ENCODE measurements at regions not wholly inside any gene's neighbourhood (a gene's known extent, or its start where the extent isn't known, plus 50 kb on each side); places are given as distances from the start of the nearest gene placed in this dataset.

DNA sequence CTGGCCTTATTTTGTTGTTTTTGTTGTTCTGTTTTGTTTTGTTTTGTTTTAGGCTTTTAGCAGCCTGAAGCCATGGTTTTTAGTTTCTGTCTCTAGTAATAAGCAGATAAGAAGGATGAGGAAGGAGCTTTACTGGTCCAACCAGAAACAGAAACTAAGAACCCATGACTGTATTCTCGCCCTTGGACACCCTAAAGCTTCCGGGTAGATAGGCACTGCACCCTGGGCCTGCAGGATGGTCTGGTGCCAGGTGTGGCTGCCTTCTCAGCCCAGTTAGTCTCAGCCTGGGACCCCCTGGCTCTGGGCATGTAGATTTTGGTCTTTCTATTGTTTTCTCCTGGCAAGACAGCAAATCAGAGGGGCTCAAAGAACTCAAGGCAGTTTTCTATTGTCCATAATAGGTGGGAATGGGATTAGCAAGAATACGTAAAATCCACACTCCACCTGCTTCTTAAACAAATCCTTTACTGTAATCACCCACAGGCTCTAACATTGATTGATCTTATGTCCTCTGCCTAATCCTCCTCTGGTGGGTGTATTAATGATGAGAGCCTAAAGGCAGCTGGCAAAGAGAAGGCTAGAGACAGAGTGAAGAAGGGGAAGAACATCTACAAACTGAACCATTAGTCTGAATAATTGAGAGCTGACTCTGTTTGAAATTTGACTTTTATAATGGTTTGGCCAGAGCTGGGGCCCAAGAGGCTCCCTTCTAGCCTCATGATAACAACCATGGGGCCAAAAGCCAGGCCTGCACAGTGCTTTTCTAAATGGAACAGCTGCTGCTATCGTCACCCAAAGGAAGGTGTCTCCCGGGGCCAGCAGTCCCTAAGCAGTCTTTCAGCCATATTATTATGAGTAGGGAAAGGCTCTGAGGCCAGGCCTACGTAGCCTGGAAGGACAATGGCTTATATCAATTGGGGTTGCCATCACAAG, 106.8 kb upstream of the ATP1A1 start:
- H3K4me3 ChIP-seq (ENCODE audit: insufficient read depth in 1 of 2, low read depth in 1 of 2, low read length in 2 of 2), result no peak overlapping the region
- 79% methylated on average over 5 of the region's 6 CpGs for WGBS

GRCh38 chr1:116266864-116267212, 106.2 kb upstream of the ATP1A1 start:
- H3K4ac ChIP-seq (ENCODE audit: low read depth in 1 of 2, low read length in 2 of 2), result no peak overlapping the region
- H3K27me3 ChIP-seq (ENCODE audit: control insufficient read depth in 1 of 2, insufficient read depth in 1 of 2, low read length in 2 of 2), result peaks cover 21 to 22% of the 10 kb centered on the region in 2 experiments
- no peak for DNase-seq

More for the DNA sequence above, 106.8 kb upstream of the ATP1A1 start:
- H2AK5ac ChIP-seq (ENCODE audit: low read length, severe bottlenecking), result no peak overlapping the region
- H3K18ac ChIP-seq (ENCODE audit: low read depth in 1 of 2, low read length in 2 of 2), result no peak overlapping the region
- H3K9ac ChIP-seq (ENCODE audit: low read length), result no peak overlapping the region
- H4K91ac ChIP-seq (ENCODE audit: low read length), result no peak overlapping the region
- H3K36me3 ChIP-seq (ENCODE audit: control insufficient read depth in 1 of 2, insufficient read depth in 2 of 2, low read depth in 1 of 2, low read length in 2 of 2), result no peaks in the 10 kb centered on the region
- no peak overlapping the region for H2BK120ac ChIP-seq (ENCODE audit: low read depth, low read length)
- no peak overlapping the region for H3K27ac ChIP-seq (ENCODE audit: low read length, poor library complexity, severe bottlenecking)
- no peak overlapping the region for H4K8ac ChIP-seq (ENCODE audit: low read length)
- H3K27me3 ChIP-seq (ENCODE audit: control insufficient read depth in 1 of 2, insufficient read depth in 1 of 2, low read length in 2 of 2), result peaks cover 22 to 25% of the 10 kb centered on the region in 2 experiments
- H3K4me1 ChIP-seq (ENCODE audit: control insufficient read depth, insufficient read depth, low read depth, low read length), result peaks cover 4% of the 10 kb centered on the region
- no peak overlapping the region for H3K4me2 ChIP-seq (ENCODE audit: low read length, poor library complexity, severe bottlenecking)
- no peak overlapping the region for H2AFZ ChIP-seq (ENCODE audit: low read depth, low read length)
- H3K9me3 ChIP-seq (ENCODE audit: control insufficient read depth, low read length), result no peaks in the 10 kb centered on the region
- no peak for DNase-seq
- H3K79me1 ChIP-seq (replicated peaks; ENCODE audit: low read length, poor library complexity, severe bottlenecking), result no peaks in the 10 kb centered on the region
- no peak overlapping the region for H3K14ac ChIP-seq (ENCODE audit: low read length in 2 of 2)
- H2BK12ac ChIP-seq (ENCODE audit: low read length in 2 of 2), result no peak overlapping the region
- no peak overlapping the region for H3K23ac ChIP-seq (ENCODE audit: low read length in 2 of 2)
- no peak overlapping the region for H3K4ac ChIP-seq (ENCODE audit: low read depth in 1 of 2, low read length in 2 of 2)
- no peak overlapping the region for H2BK15ac ChIP-seq (ENCODE audit: low read depth, poor library complexity, severe bottlenecking)
- H2BK5ac ChIP-seq (ENCODE audit: low read depth, low read length, poor library complexity, severe bottlenecking), result no peak overlapping the region

GRCh38 chr1:116268211-116268610, 104.8 kb upstream of the ATP1A1 start:
- Histone ChIP-seq H3K9me3 (ENCODE audit: control insufficient read depth, low read length) (no peaks in the 10 kb centered on the region), H2BK15ac (ENCODE audit: low read depth, poor library complexity, severe bottlenecking) (no peak overlapping the region), H3K27ac (ENCODE audit: low read length, poor library complexity, severe bottlenecking) (no peak overlapping the region), H3K4me2 (ENCODE audit: low read length, poor library complexity, severe bottlenecking) (no peak overlapping the region), H3K4me3 (ENCODE audit: insufficient read depth in 1 of 2, low read depth in 1 of 2, low read length in 2 of 2) (no peak overlapping the region), H2BK12ac (ENCODE audit: low read length in 2 of 2) (no peak overlapping the region), H3K14ac (ENCODE audit: low read length in 2 of 2) (no peak overlapping the region), H2AFZ (ENCODE audit: low read depth, low read length) (no peak overlapping the region), H3K23ac (ENCODE audit: low read length in 2 of 2) (no peak overlapping the region), H2BK5ac (ENCODE audit: low read depth, low read length, poor library complexity, severe bottlenecking) (no peak overlapping the region), H4K91ac (ENCODE audit: low read length) (no peak overlapping the region), H3K18ac (ENCODE audit: low read depth in 1 of 2, low read length in 2 of 2) (no peak overlapping the region), H2AK5ac (ENCODE audit: low read length, severe bottlenecking) (no peak overlapping the region), H4K8ac (ENCODE audit: low read length) (no peak overlapping the region), H3K27me3 (ENCODE audit: control insufficient read depth in 1 of 2, insufficient read depth in 1 of 2, low read length in 2 of 2) (peaks cover 11 to 14% of the 10 kb centered on the region in 2 experiments), H3K4ac (ENCODE audit: low read depth in 1 of 2, low read length in 2 of 2) (no peak overlapping the region), H2BK120ac (ENCODE audit: low read depth, low read length) (no peak overlapping the region), H3K9ac (ENCODE audit: low read length) (no peak overlapping the region), H3K36me3 (ENCODE audit: control insufficient read depth in 1 of 2, insufficient read depth in 2 of 2, low read depth in 1 of 2, low read length in 2 of 2) (no peaks in the 10 kb centered on the region), H3K4me1 (ENCODE audit: control insufficient read depth, insufficient read depth, low read depth, low read length) (peaks cover 4% of the 10 kb centered on the region), H3K79me1 (replicated peaks; ENCODE audit: low read length, poor library complexity, severe bottlenecking) (no peaks in the 10 kb centered on the region)
- no peak for DNase-seq
- WGBS, result 88% methylated on average over 1 of the region's 2 CpGs

More at GRCh38 chr1:116266864-116267212, 106.2 kb upstream of the ATP1A1 start:
- H3K23ac ChIP-seq (ENCODE audit: low read length in 2 of 2), result no peak overlapping the region
- H3K9me3 ChIP-seq (ENCODE audit: control insufficient read depth, low read length), result no peaks in the 10 kb centered on the region
- no peak overlapping the region for H3K18ac ChIP-seq (ENCODE audit: low read depth in 1 of 2, low read length in 2 of 2)
- H3K27ac ChIP-seq (ENCODE audit: low read length, poor library complexity, severe bottlenecking), result no peak overlapping the region
- 87% methylated on average over 4 of the region's 4 CpGs for WGBS
- H4K8ac ChIP-seq (ENCODE audit: low read length), result no peak overlapping the region
- H3K79me1 ChIP-seq (replicated peaks; ENCODE audit: low read length, poor library complexity, severe bottlenecking), result no peaks in the 10 kb centered on the region
- H2BK12ac ChIP-seq (ENCODE audit: low read length in 2 of 2), result no peak overlapping the region
- no peak overlapping the region for H4K91ac ChIP-seq (ENCODE audit: low read length)
- H3K9ac ChIP-seq (ENCODE audit: low read length), result no peak overlapping the region
- H3K14ac ChIP-seq (ENCODE audit: low read length in 2 of 2), result no peak overlapping the region
- no peak overlapping the region for H2AFZ ChIP-seq (ENCODE audit: low read depth, low read length)
- H3K36me3 ChIP-seq (ENCODE audit: control insufficient read depth in 1 of 2, insufficient read depth in 2 of 2, low read depth in 1 of 2, low read length in 2 of 2), result no peaks in the 10 kb centered on the region
- no peak overlapping the region for H2BK120ac ChIP-seq (ENCODE audit: low read depth, low read length)
- H3K4me2 ChIP-seq (ENCODE audit: low read length, poor library complexity, severe bottlenecking), result no peak overlapping the region
- H2BK5ac ChIP-seq (ENCODE audit: low read depth, low read length, poor library complexity, severe bottlenecking), result no peak overlapping the region
- no peak overlapping the region for H2BK15ac ChIP-seq (ENCODE audit: low read depth, poor library complexity, severe bottlenecking)
- no peak overlapping the region for H3K4me3 ChIP-seq (ENCODE audit: insufficient read depth in 1 of 2, low read depth in 1 of 2, low read length in 2 of 2)
- H2AK5ac ChIP-seq (ENCODE audit: low read length, severe bottlenecking), result no peak overlapping the region
- H3K4me1 ChIP-seq (ENCODE audit: control insufficient read depth, insufficient read depth, low read depth, low read length), result peaks cover 4% of the 10 kb centered on the region

DNA sequence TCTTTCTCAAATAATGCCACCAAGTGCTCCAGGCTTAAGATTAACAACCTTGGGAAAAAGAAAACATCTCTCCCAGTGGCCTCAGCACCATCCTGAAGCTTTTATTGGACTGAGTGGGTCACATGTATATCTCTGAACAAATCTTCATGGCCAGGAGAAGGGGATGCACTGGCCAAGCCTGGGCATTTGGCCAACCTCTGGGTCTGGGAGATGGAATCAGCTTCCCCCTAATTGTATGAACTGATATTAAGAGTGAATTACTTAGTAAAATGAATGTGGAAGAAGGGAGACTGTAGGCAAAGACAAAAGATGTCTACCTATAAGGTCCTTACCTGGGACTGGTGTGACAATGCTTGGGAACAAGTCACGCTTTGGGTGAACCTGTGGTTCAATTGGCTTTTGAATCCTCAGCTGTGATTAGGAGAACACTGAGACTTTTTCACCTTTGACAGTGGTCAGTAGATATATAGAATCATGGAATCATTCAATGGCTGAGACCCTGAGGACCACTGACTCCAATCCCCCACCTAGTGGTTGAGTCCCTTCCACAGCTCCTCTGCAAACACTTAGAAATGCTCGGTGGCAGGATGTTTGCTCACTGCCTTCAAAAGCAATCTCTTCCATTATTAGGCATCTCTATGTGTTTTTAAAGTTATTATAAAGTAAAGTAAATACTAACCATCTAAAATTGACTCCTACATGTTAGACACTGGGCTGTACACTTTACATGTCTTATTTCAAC, 102.6 kb upstream of the ATP1A1 start:
- Histone ChIP-seq H3K4me3 (ENCODE audit: insufficient read depth in 1 of 2, low read depth in 1 of 2, low read length in 2 of 2) (no peak overlapping the region), H3K14ac (ENCODE audit: low read length in 2 of 2) (no peak overlapping the region), H2AK5ac (ENCODE audit: low read length, severe bottlenecking) (no peak overlapping the region), H3K23ac (ENCODE audit: low read length in 2 of 2) (no peak overlapping the region), H4K8ac (ENCODE audit: low read length) (no peak overlapping the region), H3K27me3 (ENCODE audit: control insufficient read depth in 1 of 2, insufficient read depth in 1 of 2, low read length in 2 of 2) (peaks cover 11 to 12% of the 10 kb centered on the region in 2 experiments), H3K9ac (ENCODE audit: low read length) (no peak overlapping the region), H2BK12ac (ENCODE audit: low read length in 2 of 2) (no peak overlapping the region), H2BK5ac (ENCODE audit: low read depth, low read length, poor library complexity, severe bottlenecking) (no peak overlapping the region), H4K91ac (ENCODE audit: low read length) (no peak overlapping the region), H3K4ac (ENCODE audit: low read depth in 1 of 2, low read length in 2 of 2) (no peak overlapping the region), H3K9me3 (ENCODE audit: control insufficient read depth, low read length) (no peaks in the 10 kb centered on the region), H3K4me2 (ENCODE audit: low read length, poor library complexity, severe bottlenecking) (no peak overlapping the region), H3K18ac (ENCODE audit: low read depth in 1 of 2, low read length in 2 of 2) (no peak overlapping the region), H3K4me1 (ENCODE audit: control insufficient read depth, insufficient read depth, low read depth, low read length) (peaks cover 4% of the 10 kb centered on the region), H2BK15ac (ENCODE audit: low read depth, poor library complexity, severe bottlenecking) (no peak overlapping the region), H3K36me3 (ENCODE audit: control insufficient read depth in 1 of 2, insufficient read depth in 2 of 2, low read depth in 1 of 2, low read length in 2 of 2) (no peaks in the 10 kb centered on the region), H2AFZ (ENCODE audit: low read depth, low read length) (no peak overlapping the region), H2BK120ac (ENCODE audit: low read depth, low read length) (no peak overlapping the region), H3K27ac (ENCODE audit: low read length, poor library complexity, severe bottlenecking) (no peak overlapping the region), H3K79me1 (replicated peaks; ENCODE audit: low read length, poor library complexity, severe bottlenecking) (no peaks in the 10 kb centered on the region)
- DNase-seq, result no peak
- WGBS, result 87% methylated on average over 1 of the region's 2 CpGs

Data from mesenchymal stem cell (in vitro differentiated cells and primary cell).